AG09309 (cell line): ENCODE measurements at regions not wholly inside any gene's neighbourhood (a gene's known extent, or its start where the extent isn't known, plus 50 kb on each side); places are given as distances from the start of the nearest gene placed in this dataset.

Experiments
- DNase-seq: peaks from one replicate; pipeline ENCODE4 v3.0.0-alpha.2; 2010; ENCODE audit warnings: low read depth
- H3K4me3 ChIP-seq: 2 replicates; pipeline ENCODE4 v1.5.1; 2011; ENCODE audit warnings: mild to moderate bottlenecking, low read depth, low read length, moderate library complexity; ENCODE audit not compliant: control insufficient read depth
- CTCF ChIP-seq: IDR thresholded peaks from 2 replicates; pipeline ENCODE4 v1.5.1; 2011; ENCODE audit warnings: mild to moderate bottlenecking, low read depth, low read length, inconsistent platforms; ENCODE audit not compliant: insufficient read depth, control insufficient read depth; ENCODE audit errors: missing control alignments

- no peak for TF ChIP-seq CTCF
- H3K4me3 ChIP-seq: no peak overlapping the region
- no peak for DNase-seq
Measured at GRCh38 chr5:115348175-115348574, 51.7 kb upstream of the CCDC112 start.
